ENCODE measurements at regions not wholly inside any gene's neighbourhood (a gene's known extent, or its start where the extent isn't known, plus 50 kb on each side); places are given as distances from the start of the nearest gene placed in this dataset.

DNA sequence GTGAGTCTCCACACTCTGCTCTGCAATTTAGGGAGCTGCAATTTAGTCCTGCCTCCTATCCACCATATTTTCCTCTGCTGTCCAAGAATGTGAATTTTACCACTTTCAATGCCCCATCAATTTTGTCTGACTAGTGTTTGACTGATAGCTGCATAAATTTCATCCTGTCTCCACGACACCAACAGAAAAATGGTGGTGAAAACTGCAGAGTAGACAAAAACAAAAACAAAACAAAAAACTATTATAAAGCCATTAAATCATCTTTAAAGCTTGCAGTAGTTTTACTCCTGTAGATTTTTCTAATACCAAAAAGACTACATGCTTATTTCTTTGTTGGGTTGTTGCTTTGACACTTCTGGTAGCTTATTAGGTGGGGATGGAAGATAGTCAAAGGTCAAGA is 322.0 kb downstream of the PAX1 start:
- Histone ChIP-seq H3K9me3 (no peaks in the 10 kb centered on the region), H3K27ac (no peak overlapping the region), H3K4me1 (no peaks in the 10 kb centered on the region), H3K27me3 (no peaks in the 10 kb centered on the region), H3K4me3 (replicated peaks in 1 of 3) (no peak overlapping the region), H3K36me3 (no peaks in the 10 kb centered on the region)
- intact Hi-C loops (cut with DNase I) = no loop called here
- TF ChIP-seq, protein P1, sequence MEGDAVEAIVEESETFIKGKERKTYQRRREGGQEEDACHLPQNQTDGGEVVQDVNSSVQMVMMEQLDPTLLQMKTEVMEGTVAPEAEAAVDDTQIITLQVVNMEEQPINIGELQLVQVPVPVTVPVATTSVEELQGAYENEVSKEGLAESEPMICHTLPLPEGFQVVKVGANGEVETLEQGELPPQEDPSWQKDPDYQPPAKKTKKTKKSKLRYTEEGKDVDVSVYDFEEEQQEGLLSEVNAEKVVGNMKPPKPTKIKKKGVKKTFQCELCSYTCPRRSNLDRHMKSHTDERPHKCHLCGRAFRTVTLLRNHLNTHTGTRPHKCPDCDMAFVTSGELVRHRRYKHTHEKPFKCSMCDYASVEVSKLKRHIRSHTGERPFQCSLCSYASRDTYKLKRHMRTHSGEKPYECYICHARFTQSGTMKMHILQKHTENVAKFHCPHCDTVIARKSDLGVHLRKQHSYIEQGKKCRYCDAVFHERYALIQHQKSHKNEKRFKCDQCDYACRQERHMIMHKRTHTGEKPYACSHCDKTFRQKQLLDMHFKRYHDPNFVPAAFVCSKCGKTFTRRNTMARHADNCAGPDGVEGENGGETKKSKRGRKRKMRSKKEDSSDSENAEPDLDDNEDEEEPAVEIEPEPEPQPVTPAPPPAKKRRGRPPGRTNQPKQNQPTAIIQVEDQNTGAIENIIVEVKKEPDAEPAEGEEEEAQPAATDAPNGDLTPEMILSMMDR (IDR thresholded peaks at IDR 0.05) = no peak
- 66 to 76% methylated on average over 1 of the region's 1 CpG for WGBS, 2 donors
- no peak for DNase-seq

DNA sequence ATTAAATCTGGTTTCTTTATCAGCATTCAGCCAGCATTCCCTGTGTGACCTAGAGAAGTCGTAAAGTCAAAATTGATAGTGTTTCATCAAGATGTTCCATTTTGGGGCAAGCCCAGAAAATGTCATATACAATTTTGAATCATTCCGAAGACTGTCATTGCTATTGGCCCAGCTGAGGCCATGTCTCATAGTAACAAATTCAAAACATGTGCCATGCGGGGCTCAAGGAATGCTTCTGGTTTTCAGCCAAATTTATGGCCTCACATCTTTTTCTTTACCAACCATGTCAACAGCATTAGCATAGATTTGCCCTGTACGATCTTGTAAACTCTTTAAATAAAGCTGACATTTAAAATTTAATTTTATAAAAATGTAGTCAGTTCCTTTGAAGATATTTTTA is 314.7 kb downstream of the PAX1 start:
- intact Hi-C loops (cut with DNase I) = no loop called here
- 82 to 86% methylated on average over 4 of the region's 4 CpGs for WGBS, 2 donors

DNA sequence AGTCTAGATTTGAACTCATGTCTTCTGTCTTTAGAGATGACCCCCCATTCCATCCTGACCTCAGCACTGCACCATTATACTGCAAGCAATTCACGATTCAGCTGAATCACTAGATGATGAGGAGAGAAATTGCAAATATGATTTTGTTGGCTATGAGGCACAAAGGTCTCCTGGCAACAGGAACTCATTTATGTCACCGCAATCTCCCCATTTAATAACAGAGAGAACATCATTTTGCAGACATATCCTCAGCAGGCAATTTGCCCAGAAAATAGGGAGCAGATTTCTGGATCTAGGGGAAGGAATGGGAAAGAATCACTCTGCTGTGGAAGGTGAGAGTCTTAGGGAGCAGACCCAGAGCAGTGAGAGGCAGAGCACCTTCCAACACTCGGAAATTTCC is 303.0 kb downstream of the PAX1 start:
- Histone ChIP-seq H3K9me3 (no peaks in the 10 kb centered on the region), H3K36me3 (no peaks in the 10 kb centered on the region), H3K4me1 (no peaks in the 10 kb centered on the region), H3K4me3 (replicated peaks in 1 of 3) (no peak overlapping the region), H3K27ac (no peak overlapping the region), H3K27me3 (no peaks in the 10 kb centered on the region)
- TF ChIP-seq POLR2A (IDR thresholded peaks at IDR 0.05) = no peak
- TF ChIP-seq, protein P1 (IDR thresholded peaks at IDR 0.05) = no peak
- intact Hi-C loops (cut with DNase I) = no loop called here
- no peak for DNase-seq
- 81 to 84% methylated on average over 3 of the region's 3 CpGs for WGBS, 2 donors

More for the DNA sequence above, 314.7 kb downstream of the PAX1 start:
- TF ChIP-seq, protein P1 (IDR thresholded peaks at IDR 0.05) = no peak
- no peak for TF ChIP-seq POLR2A (IDR thresholded peaks at IDR 0.05)
- Histone ChIP-seq H3K4me3 (replicated peaks in 1 of 3) (no peak overlapping the region), H3K9me3 (no peaks in the 10 kb centered on the region), H3K36me3 (no peaks in the 10 kb centered on the region), H3K27me3 (no peaks in the 10 kb centered on the region), H3K4me1 (no peaks in the 10 kb centered on the region), H3K27ac (no peak overlapping the region)
- no peak for DNase-seq

DNA sequence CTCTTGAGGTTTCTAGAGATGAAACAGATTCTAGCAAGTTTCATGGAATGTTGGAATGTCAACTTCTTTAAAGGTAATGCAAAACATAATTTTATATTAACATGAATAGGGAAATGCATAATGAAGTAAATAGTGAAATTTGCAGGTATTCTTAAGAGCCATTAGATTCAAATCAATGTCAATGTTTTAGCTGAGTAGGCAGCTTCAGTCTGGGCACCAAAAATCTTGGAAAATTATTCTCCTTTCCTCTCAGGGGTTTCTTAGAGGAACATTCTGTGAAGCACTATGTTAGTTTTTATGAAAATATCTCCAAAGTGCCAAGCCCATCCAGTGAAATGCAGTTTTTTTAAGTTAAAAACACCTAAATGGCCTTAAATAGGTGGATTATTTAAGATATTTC is 300.8 kb downstream of the PAX1 start:
- DNase-seq = no peak
- Histone ChIP-seq H3K36me3 (no peaks in the 10 kb centered on the region), H3K27me3 (no peaks in the 10 kb centered on the region), H3K4me3 (replicated peaks in 1 of 3) (no peak overlapping the region), H3K4me1 (no peaks in the 10 kb centered on the region), H3K9me3 (no peaks in the 10 kb centered on the region), H3K27ac (no peak overlapping the region)
- intact Hi-C loops (cut with DNase I) = no loop called here
- TF ChIP-seq, protein P1 (IDR thresholded peaks at IDR 0.05) = no peak
- no peak for TF ChIP-seq POLR2A (IDR thresholded peaks at IDR 0.05)

DNA sequence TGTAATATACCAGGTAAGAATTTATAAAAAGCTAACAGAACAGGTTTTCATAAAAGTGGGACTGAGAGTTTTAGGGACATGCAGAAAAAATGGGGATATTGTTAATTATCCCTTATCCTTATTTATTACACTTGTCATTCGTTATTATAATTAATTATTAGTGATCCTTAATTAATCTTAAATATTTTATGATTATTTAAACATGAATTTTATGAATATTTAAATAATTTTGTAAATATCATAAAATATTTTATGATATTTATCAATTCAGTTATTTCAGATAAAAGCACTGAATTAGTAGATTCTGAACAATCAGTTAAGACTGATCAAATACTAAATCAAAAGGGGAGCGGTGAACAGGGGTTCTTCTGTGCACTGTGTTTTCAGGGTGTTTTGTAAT is 300.1 kb downstream of the PAX1 start:
- no peaks in the 10 kb centered on the region for H3K4me1 ChIP-seq
- no peaks in the 10 kb centered on the region for H3K36me3 ChIP-seq
- no peaks in the 10 kb centered on the region for H3K9me3 ChIP-seq
- whole genome bisulfite sequencing, 2 donors = 77 to 82% methylated on average over 2 of the region's 2 CpGs
- no peak overlapping the region for H3K27ac ChIP-seq
- no peak for TF ChIP-seq POLR2A (IDR thresholded peaks at IDR 0.05)
- TF ChIP-seq, protein P1 (IDR thresholded peaks at IDR 0.05) = no peak
- no peaks in the 10 kb centered on the region for H3K27me3 ChIP-seq
- DNase-seq = no peak
- H3K4me3 ChIP-seq (replicated peaks in 1 of 3) = no peak overlapping the region
- intact Hi-C loops (cut with DNase I) = no loop called here

Measured in thyroid gland (tissue), 4 donors.